ENCODE measurements at regions not wholly inside any gene's neighbourhood (a gene's known extent, or its start where the extent isn't known, plus 50 kb on each side); places are given as distances from the start of the nearest gene placed in this dataset.

- no peak overlapping the region for H3K4me3 ChIP-seq (ENCODE audit: low read depth, low read length)
- H3K4me1 ChIP-seq (ENCODE audit: control insufficient read depth, insufficient read depth, low read length): no peaks in the 10 kb centered on the region
- TF ChIP-seq, protein P1, sequence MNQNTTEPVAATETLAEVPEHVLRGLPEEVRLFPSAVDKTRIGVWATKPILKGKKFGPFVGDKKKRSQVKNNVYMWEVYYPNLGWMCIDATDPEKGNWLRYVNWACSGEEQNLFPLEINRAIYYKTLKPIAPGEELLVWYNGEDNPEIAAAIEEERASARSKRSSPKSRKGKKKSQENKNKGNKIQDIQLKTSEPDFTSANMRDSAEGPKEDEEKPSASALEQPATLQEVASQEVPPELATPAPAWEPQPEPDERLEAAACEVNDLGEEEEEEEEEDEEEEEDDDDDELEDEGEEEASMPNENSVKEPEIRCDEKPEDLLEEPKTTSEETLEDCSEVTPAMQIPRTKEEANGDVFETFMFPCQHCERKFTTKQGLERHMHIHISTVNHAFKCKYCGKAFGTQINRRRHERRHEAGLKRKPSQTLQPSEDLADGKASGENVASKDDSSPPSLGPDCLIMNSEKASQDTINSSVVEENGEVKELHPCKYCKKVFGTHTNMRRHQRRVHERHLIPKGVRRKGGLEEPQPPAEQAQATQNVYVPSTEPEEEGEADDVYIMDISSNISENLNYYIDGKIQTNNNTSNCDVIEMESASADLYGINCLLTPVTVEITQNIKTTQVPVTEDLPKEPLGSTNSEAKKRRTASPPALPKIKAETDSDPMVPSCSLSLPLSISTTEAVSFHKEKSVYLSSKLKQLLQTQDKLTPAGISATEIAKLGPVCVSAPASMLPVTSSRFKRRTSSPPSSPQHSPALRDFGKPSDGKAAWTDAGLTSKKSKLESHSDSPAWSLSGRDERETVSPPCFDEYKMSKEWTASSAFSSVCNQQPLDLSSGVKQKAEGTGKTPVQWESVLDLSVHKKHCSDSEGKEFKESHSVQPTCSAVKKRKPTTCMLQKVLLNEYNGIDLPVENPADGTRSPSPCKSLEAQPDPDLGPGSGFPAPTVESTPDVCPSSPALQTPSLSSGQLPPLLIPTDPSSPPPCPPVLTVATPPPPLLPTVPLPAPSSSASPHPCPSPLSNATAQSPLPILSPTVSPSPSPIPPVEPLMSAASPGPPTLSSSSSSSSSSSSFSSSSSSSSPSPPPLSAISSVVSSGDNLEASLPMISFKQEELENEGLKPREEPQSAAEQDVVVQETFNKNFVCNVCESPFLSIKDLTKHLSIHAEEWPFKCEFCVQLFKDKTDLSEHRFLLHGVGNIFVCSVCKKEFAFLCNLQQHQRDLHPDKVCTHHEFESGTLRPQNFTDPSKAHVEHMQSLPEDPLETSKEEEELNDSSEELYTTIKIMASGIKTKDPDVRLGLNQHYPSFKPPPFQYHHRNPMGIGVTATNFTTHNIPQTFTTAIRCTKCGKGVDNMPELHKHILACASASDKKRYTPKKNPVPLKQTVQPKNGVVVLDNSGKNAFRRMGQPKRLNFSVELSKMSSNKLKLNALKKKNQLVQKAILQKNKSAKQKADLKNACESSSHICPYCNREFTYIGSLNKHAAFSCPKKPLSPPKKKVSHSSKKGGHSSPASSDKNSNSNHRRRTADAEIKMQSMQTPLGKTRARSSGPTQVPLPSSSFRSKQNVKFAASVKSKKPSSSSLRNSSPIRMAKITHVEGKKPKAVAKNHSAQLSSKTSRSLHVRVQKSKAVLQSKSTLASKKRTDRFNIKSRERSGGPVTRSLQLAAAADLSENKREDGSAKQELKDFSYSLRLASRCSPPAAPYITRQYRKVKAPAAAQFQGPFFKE (tag by site-specific recombination; IDR thresholded peaks at IDR 0.05; ENCODE audit: borderline replicate concordance): no peak
- no peak for TF ChIP-seq GFI1B (tag by site-specific recombination; IDR thresholded peaks at IDR 0.05)
- TF ChIP-seq ZNF654 (tag by site-specific recombination; IDR thresholded peaks at IDR 0.05; ENCODE audit: low read depth): no peak
- no peak for TF ChIP-seq ZNF623 (tag by site-specific recombination; IDR thresholded peaks at IDR 0.05)
- TF ChIP-seq HOXD13 (CRISPR knock-in tag; IDR thresholded peaks at IDR 0.05; ENCODE audit: borderline replicate concordance): no peak
- no peak for TF ChIP-seq ZNF239 (tag by site-specific recombination; IDR thresholded peaks at IDR 0.05)
- POLR2A ChIA-PET: no interaction called here
- no peaks in the 10 kb centered on the region for H3K9me3 ChIP-seq (ENCODE audit: control insufficient read depth, insufficient read depth, low read depth, low read length)
- CTCF ChIA-PET: interaction anchor here (0.6 kb wide), 1 partner anchor 11 kb away, joined by 3 read pairs; no protein-coding TSS in a partner anchor
- H3K27ac ChIP-seq (ENCODE audit: extremely low read depth, low read depth, low read length): no peak overlapping the region
- H3K36me3 ChIP-seq (ENCODE audit: control insufficient read depth in 2 of 2, insufficient read depth in 1 of 2, low read length in 2 of 2): no peaks in the 10 kb centered on the region
These were observed 577.6 kb upstream of the FAM98A start for GRCh38 chr2:34176693-34177092.

DNA sequence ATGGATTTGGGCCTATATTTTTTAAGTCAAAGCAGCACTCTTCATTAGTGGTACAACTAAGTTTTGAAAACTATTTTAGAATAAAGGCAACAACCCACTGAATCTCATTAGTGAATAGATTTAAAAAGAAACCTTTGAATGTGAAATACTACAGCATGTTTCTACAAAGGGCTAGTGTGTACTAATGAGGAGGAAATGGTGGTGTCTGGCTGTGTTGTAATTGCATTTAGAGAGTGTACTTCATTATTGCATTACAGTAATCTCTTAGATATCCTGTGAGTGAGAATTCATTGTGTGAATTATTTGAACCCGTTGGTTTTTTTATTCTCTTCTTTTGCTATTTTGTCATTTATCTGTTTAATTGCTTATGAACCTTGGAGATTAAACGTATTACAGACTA is 575.4 kb upstream of the FAM98A start:
- H3K36me3 ChIP-seq (ENCODE audit: control insufficient read depth in 2 of 2, insufficient read depth in 1 of 2, low read length in 2 of 2): no peaks in the 10 kb centered on the region
- CTCF ChIA-PET: no interaction called here
- POLR2A ChIA-PET: no interaction called here
- H3K4me1 ChIP-seq (ENCODE audit: control insufficient read depth, insufficient read depth, low read length): no peaks in the 10 kb centered on the region
- H3K4me3 ChIP-seq (ENCODE audit: low read depth, low read length): no peak overlapping the region
- TF ChIP-seq ZNF18 (tag by site-specific recombination; IDR thresholded peaks at IDR 0.05) (no peak), OSR2 (tag by site-specific recombination; IDR thresholded peaks at IDR 0.05) (no peak), MZF1 (tag by site-specific recombination; IDR thresholded peaks at IDR 0.05; ENCODE audit: borderline replicate concordance) (no peak), ZNF2 (tag by site-specific recombination; IDR thresholded peaks at IDR 0.05) (no peak), ZBTB11 (tag by site-specific recombination; conservative IDR thresholded peaks at IDR 0.05; ENCODE audit: low read depth) (no peak), ZNF138 (tag by site-specific recombination; IDR thresholded peaks at IDR 0.05; ENCODE audit: borderline replicate concordance) (no peak), ZBTB49 (tag by site-specific recombination; IDR thresholded peaks at IDR 0.05; ENCODE audit: low read depth) (no peak), ZNF548 (tag by site-specific recombination; IDR thresholded peaks at IDR 0.05) (no peak), SP7 (tag by site-specific recombination; IDR thresholded peaks at IDR 0.05) (no peak), ZNF223 (tag by site-specific recombination; IDR thresholded peaks at IDR 0.05) (no peak), ZNF843 (tag by site-specific recombination; IDR thresholded peaks at IDR 0.05) (no peak), ZNF354C (tag by site-specific recombination; IDR thresholded peaks at IDR 0.05; ENCODE audit: borderline replicate concordance, low read depth) (no peak), ZNF366 (tag by site-specific recombination; conservative IDR thresholded peaks at IDR 0.05) (no peak), TCF7L2 (IDR thresholded peaks at IDR 0.05; ENCODE audit: borderline replicate concordance, low read depth, low read length) (no peak), ZNF621 (tag by site-specific recombination; IDR thresholded peaks at IDR 0.05) (no peak)
- H3K27ac ChIP-seq (ENCODE audit: extremely low read depth, low read depth, low read length): no peak overlapping the region
- H3K9me3 ChIP-seq (ENCODE audit: control insufficient read depth, insufficient read depth, low read depth, low read length): no peaks in the 10 kb centered on the region

Measured in HEK293 (cell line).